ENCODE measurements at regions not wholly inside any gene's neighbourhood (a gene's known extent, or its start where the extent isn't known, plus 50 kb on each side); places are given as distances from the start of the nearest gene placed in this dataset.

DNA sequence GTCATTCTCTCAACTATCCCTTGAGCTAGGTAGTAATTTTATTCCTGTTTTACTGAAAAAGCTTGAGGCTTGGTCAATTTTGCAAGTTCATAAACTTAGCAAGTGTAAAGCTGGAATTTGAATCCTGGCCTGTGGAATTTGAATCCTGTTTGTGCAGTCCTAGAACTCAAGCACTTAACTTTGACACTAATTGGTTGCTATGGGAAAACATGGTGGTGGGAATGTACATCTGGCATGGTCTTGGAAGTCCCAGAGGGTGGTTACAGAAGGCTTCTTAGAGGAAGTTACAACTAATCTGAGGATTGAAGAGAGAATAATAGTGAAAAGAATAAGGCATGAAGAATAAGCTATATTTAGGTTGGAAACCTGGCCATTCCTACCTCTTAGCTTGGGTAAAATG is 66.5 kb upstream of the LIN7C start:
- no peak overlapping the region for H2AFZ ChIP-seq (ENCODE audit: low read depth)
- ChIA-PET CTCF (no interaction called here), POLR2A (no interaction called here)
- DNase-seq, result no peak
- no peaks in the 10 kb centered on the region for H3K27me3 ChIP-seq (ENCODE audit: insufficient read depth)
- H3K9ac ChIP-seq, result no peak overlapping the region
- H3K4me1 ChIP-seq (ENCODE audit: control insufficient read depth in 1 of 2, insufficient read depth in 2 of 2, low read depth in 1 of 2, low read length in 1 of 2), result peaks cover 2 to 8% of the 10 kb centered on the region in 2 experiments; a peak in 3 of 4 replicates
- H3K36me3 ChIP-seq (replicated peaks in 1 of 2; ENCODE audit: control insufficient read depth in 1 of 2, insufficient read depth in 2 of 2, low read length in 1 of 2), result no peaks in the 10 kb centered on the region
- no peak overlapping the region for H3K4me2 ChIP-seq
- no peaks in the 10 kb centered on the region for H3F3A ChIP-seq (replicated peaks; ENCODE audit: insufficient read depth)
- no peaks in the 10 kb centered on the region for H4K20me1 ChIP-seq (ENCODE audit: insufficient read depth)
- TF ChIP-seq RCOR1 (IDR thresholded peaks at IDR 0.05; ENCODE audit: low read length) (no peak), RXRA (IDR thresholded peaks at IDR 0.05; ENCODE audit: borderline replicate concordance, low read depth) (no peak), CHD2 (IDR thresholded peaks at IDR 0.05; ENCODE audit: low read length, partially characterized antibody) (no peak), JUND (IDR thresholded peaks at IDR 0.05) (no peak), MAX (IDR thresholded peaks at IDR 0.05; ENCODE audit: low read depth) (no peak), YY1 (IDR thresholded peaks at IDR 0.05; ENCODE audit: low read depth) (no peak), FOXM1 (IDR thresholded peaks at IDR 0.05; ENCODE audit: low read depth) (no peak), RAD21 (IDR thresholded peaks at IDR 0.05; ENCODE audit: low read length) (no peak), RFX5 (IDR thresholded peaks at IDR 0.05; ENCODE audit: low read length) (no peak), TEAD4 (IDR thresholded peaks at IDR 0.05; ENCODE audit: borderline replicate concordance, insufficient read depth) (no peak), TAF1 (IDR thresholded peaks at IDR 0.05; ENCODE audit: borderline replicate concordance, low read depth, low read length) (no peak), GATA2 (CRISPR knock-in tag; IDR thresholded peaks at IDR 0.05) (no peak), SMC3 (IDR thresholded peaks at IDR 0.05; ENCODE audit: low read depth, low read length) (no peak), NFIC (IDR thresholded peaks at IDR 0.05; ENCODE audit: borderline replicate concordance) (no peak)
- TF ChIP-seq, protein P1, sequence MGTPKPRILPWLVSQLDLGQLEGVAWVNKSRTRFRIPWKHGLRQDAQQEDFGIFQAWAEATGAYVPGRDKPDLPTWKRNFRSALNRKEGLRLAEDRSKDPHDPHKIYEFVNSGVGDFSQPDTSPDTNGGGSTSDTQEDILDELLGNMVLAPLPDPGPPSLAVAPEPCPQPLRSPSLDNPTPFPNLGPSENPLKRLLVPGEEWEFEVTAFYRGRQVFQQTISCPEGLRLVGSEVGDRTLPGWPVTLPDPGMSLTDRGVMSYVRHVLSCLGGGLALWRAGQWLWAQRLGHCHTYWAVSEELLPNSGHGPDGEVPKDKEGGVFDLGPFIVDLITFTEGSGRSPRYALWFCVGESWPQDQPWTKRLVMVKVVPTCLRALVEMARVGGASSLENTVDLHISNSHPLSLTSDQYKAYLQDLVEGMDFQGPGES (IDR thresholded peaks at IDR 0.05; ENCODE audit: low read depth, low read length), result no peak
- TF ChIP-seq, protein P2, sequence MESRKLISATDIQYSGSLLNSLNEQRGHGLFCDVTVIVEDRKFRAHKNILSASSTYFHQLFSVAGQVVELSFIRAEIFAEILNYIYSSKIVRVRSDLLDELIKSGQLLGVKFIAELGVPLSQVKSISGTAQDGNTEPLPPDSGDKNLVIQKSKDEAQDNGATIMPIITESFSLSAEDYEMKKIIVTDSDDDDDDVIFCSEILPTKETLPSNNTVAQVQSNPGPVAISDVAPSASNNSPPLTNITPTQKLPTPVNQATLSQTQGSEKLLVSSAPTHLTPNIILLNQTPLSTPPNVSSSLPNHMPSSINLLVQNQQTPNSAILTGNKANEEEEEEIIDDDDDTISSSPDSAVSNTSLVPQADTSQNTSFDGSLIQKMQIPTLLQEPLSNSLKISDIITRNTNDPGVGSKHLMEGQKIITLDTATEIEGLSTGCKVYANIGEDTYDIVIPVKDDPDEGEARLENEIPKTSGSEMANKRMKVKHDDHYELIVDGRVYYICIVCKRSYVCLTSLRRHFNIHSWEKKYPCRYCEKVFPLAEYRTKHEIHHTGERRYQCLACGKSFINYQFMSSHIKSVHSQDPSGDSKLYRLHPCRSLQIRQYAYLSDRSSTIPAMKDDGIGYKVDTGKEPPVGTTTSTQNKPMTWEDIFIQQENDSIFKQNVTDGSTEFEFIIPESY (IDR thresholded peaks at IDR 0.05; ENCODE audit: borderline replicate concordance, low read depth), result no peak
- TF ChIP-seq, protein P3, sequence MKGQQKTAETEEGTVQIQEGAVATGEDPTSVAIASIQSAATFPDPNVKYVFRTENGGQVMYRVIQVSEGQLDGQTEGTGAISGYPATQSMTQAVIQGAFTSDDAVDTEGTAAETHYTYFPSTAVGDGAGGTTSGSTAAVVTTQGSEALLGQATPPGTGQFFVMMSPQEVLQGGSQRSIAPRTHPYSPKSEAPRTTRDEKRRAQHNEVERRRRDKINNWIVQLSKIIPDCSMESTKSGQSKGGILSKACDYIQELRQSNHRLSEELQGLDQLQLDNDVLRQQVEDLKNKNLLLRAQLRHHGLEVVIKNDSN (IDR thresholded peaks at IDR 0.05; ENCODE audit: borderline replicate concordance, low read depth), result no peak
- TF ChIP-seq, protein P4, sequence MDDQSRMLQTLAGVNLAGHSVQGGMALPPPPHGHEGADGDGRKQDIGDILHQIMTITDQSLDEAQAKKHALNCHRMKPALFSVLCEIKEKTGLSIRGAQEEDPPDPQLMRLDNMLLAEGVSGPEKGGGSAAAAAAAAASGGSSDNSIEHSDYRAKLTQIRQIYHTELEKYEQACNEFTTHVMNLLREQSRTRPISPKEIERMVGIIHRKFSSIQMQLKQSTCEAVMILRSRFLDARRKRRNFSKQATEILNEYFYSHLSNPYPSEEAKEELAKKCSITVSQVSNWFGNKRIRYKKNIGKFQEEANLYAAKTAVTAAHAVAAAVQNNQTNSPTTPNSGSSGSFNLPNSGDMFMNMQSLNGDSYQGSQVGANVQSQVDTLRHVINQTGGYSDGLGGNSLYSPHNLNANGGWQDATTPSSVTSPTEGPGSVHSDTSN (IDR thresholded peaks at IDR 0.05), result no peak
- H3K9me3 ChIP-seq, result no peaks in the 10 kb centered on the region
- H3K79me2 ChIP-seq (ENCODE audit: insufficient read depth), result no peaks in the 10 kb centered on the region
- no peak overlapping the region for H3K4me3 ChIP-seq (ENCODE audit: low read depth in 2 of 2, low read length in 1 of 2)
- no peak overlapping the region for H3K27ac ChIP-seq (ENCODE audit: low read depth in 2 of 2, low read length in 1 of 2)
- H3K9me2 ChIP-seq, result no peaks in the 10 kb centered on the region

All from SK-N-SH (cell line).